Central memory CD8-positive, alpha-beta T cell (primary cell): ENCODE measurements at regions not wholly inside any gene's neighbourhood (a gene's known extent, or its start where the extent isn't known, plus 50 kb on each side); places are given as distances from the start of the nearest gene placed in this dataset.

Source experiments
- ATAC-seq: fragments of 150-1000 bp; cut with Tn5 transposase; replicated peaks from 2 replicates; pipeline ENCODE4 v1.10.0; 2022; ENCODE audit warnings: mild to moderate bottlenecking, moderate FRiP score, moderate number of reproducible peaks; ENCODE audit not compliant: poor library complexity, severe bottlenecking; ENCODE audit errors: extremely low read depth
- DNase-seq, 2 donors: peaks; one replicate each; pipeline ENCODE4 v3.0.0; 2021; ENCODE audit warnings: low spot score in 2 of 2
- H3K27ac Mint-ChIP-seq: one replicate; pipeline ENCODE4 v1.8.0; 2022; ENCODE audit warnings: low read depth, mild to moderate bottlenecking, moderate library complexity, mixed read lengths
- H3K27me3 Mint-ChIP-seq: one replicate; pipeline ENCODE4 v1.8.0; 2022; ENCODE audit warnings: mixed read lengths
- H3K36me3 Mint-ChIP-seq: one replicate; pipeline ENCODE4 v1.8.0; 2022; ENCODE audit warnings: mild to moderate bottlenecking, moderate library complexity, mixed read lengths; ENCODE audit not compliant: insufficient read depth
- H3K4me1 Mint-ChIP-seq: one replicate; pipeline ENCODE4 v1.8.0; 2022; ENCODE audit warnings: mixed read lengths
- H3K4me3 Mint-ChIP-seq: one replicate; pipeline ENCODE4 v1.8.0; 2022; ENCODE audit warnings: mild to moderate bottlenecking, moderate library complexity, mixed read lengths
- H3K9me3 Mint-ChIP-seq: one replicate; pipeline ENCODE4 v1.8.0; 2022; ENCODE audit warnings: mixed read lengths

DNA sequence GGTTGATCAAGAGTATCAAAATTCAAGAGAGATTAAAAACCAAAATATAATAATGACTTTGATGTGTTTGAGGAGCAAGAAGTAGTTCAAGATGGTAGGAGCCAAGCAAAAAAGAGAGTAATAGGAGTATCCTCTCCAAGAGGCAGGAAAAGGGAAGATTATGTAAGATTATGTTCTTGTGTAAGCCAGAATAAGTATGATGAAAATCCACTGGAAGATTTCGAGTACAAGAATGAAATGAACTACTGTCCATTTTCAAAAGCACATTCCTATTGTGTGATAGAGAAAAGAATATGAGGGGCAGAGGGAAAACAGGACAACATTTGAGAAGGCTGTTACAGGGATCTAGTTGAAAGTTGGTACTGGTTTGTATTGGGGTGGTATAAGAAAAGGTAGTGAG lies 659.6 kb upstream of the INTU start:
- DNase-seq (no peak), ATAC-seq (no peak)
- H3K9me3 Mint-ChIP-seq: peaks cover 15% of the 10 kb centered on the region
- H3K4me1 Mint-ChIP-seq: no peaks in the 10 kb centered on the region
- no peak overlapping the region for H3K4me3 Mint-ChIP-seq
- no peaks in the 10 kb centered on the region for H3K27me3 Mint-ChIP-seq
- H3K36me3 Mint-ChIP-seq: peaks cover 2% of the 10 kb centered on the region
- no peak overlapping the region for H3K27ac Mint-ChIP-seq

DNA sequence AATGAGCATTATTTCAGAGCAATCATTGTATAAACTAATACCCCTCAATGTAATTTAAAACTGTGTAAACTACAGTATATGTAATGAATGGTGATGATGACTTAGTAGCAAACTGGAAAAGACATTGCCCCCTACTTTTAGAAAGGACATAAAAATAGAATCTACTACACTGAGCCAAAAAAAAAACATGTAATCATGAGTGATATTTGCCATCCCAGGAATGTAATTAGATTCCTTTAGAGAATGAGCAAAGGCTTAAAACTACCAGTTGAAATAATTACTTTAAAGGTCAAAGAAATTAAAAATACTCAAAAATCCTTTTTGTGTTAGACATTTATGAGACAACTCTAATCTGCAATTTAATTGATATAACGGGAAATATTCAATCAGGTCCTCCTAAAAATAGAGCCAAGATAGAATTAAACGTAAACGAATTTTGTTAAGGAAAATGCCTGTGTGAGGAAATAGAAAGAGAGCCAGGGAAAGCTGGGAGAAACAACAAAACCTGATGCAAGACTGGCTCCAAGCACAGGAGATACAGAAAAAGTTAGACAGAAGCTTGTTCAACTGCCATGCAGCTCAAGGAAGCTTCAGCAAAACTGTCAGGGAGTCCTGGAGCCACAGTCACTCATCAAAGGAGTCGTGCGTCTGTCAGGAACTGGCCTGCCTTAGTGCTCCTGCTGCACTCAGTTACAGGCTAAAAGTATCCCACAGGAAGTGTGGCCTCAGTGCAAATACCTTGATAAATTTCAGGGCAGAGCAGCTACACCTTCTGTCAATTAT lies 655.7 kb upstream of the INTU start:
- ATAC-seq (no peak), DNase-seq (no peak)
- Mint-ChIP-seq H3K4me1 (no peaks in the 10 kb centered on the region), H3K27me3 (no peaks in the 10 kb centered on the region), H3K36me3 (peaks cover 2% of the 10 kb centered on the region), H3K27ac (no peak overlapping the region), H3K4me3 (no peak overlapping the region), H3K9me3 (peaks cover 25% of the 10 kb centered on the region)

DNA sequence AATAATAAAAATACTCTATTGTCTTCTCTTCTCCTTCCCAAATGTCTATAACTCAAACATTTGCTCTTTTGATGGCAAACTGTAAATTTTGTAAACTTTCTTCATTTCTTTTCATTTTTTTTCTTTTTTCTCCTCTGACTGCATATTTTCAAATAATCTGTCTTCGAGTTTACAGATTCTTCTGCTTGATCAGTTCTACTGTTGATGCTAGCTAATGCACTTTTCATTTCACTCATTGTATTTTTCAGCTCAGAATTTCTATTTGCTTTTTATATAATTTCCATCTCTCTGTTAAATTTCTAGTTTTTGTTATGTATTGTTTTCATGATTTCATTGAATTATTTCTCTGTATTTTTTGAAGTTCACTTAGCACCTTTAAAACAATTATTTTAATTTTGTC lies 646.8 kb upstream of the INTU start:
- Mint-ChIP-seq H3K9me3 (peaks cover 25% of the 10 kb centered on the region), H3K27me3 (no peaks in the 10 kb centered on the region), H3K36me3 (no peaks in the 10 kb centered on the region), H3K27ac (no peak overlapping the region), H3K4me3 (no peak overlapping the region), H3K4me1 (no peaks in the 10 kb centered on the region)
- ATAC-seq: no peak
- no peak for DNase-seq

DNA sequence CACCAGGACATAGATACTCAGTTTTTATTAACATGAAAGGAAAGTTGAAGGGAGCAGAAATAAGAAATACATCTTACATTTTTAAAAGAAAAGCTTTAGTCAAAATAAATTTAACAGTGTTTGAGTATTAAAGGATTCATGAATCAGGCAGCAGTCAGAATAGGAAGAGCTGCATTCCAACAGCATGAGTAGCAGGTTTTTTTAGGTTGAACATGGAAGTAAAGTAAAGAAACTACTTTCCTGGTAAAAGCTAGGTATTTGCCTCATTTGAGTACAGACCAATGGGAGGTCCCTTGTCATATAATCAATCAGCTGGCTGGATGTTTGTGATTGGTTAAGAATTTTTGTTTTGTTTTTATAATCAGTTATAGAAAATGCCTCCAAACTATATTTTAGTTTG lies 645.9 kb upstream of the INTU start:
- DNase-seq (no peak), ATAC-seq (no peak)
- H3K27me3 Mint-ChIP-seq: no peaks in the 10 kb centered on the region
- H3K36me3 Mint-ChIP-seq: no peaks in the 10 kb centered on the region
- peaks cover 23% of the 10 kb centered on the region for H3K9me3 Mint-ChIP-seq
- no peaks in the 10 kb centered on the region for H3K4me1 Mint-ChIP-seq
- no peak overlapping the region for H3K27ac Mint-ChIP-seq
- H3K4me3 Mint-ChIP-seq: no peak overlapping the region

DNA sequence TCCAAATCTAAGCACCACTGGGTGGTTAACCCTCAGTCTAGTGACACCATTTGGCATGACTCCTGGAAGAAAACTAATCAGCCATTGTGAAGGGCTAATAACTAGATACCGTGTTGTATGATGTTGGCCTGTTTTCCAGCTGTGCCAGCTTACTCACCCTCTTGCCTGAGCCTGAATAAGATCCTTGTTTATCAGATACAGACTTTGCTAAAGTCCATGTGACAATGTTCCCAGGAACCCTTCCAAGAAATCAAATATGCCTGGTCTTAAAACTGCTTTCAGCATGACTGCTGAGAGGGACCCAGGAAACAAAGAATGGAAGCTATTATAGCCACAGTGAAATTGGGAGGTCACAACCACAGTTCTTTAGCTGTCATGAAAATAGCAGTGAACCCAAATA lies 640.8 kb upstream of the INTU start:
- no peak overlapping the region for H3K27ac Mint-ChIP-seq
- DNase-seq (no peak), ATAC-seq (no peak)
- peaks cover 12% of the 10 kb centered on the region for H3K9me3 Mint-ChIP-seq
- H3K27me3 Mint-ChIP-seq: no peaks in the 10 kb centered on the region
- H3K36me3 Mint-ChIP-seq: no peaks in the 10 kb centered on the region
- no peak overlapping the region for H3K4me3 Mint-ChIP-seq
- no peaks in the 10 kb centered on the region for H3K4me1 Mint-ChIP-seq

DNA sequence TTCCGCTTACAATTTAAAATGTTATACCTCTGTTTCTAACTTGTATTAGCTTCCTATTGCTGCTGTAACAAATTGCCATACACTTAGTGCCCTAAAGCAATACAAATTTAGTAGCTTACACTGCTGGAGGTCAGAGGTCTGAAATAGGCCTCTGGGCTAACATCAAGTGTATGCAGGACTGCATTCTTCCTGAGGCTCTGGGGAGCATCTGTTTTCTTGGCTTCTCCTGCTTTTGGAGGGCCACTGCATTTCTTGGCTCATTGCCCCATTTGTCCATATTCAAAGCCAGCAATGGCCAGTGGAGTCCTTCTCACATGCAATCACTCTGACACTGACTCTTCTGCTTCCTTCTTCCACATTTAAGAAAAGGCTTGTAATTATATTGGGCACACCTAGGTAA lies 639.8 kb upstream of the INTU start:
- DNase-seq (no peak), ATAC-seq (no peak)
- no peak overlapping the region for H3K27ac Mint-ChIP-seq
- no peaks in the 10 kb centered on the region for H3K36me3 Mint-ChIP-seq
- H3K9me3 Mint-ChIP-seq: peaks cover 12% of the 10 kb centered on the region
- H3K4me1 Mint-ChIP-seq: no peaks in the 10 kb centered on the region
- no peaks in the 10 kb centered on the region for H3K27me3 Mint-ChIP-seq
- H3K4me3 Mint-ChIP-seq: no peak overlapping the region

DNA sequence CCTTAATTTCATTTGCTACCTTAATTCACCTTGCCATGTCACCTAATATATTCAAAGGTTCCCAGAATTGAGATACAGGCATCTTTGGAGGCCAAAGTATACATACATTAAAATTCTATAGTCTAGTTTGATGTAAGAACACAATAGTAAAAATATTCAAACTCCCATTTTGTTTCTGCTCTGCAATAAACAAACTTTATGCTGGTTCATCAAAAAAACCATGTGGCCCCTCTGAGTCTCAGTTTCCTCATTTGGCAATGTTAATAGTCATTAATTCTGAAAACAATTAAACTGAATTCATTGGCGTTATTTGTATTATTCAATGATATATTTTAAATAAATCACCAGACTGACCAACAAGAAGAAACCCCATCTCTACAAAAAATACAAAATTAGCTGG lies 639.4 kb upstream of the INTU start:
- Mint-ChIP-seq H3K4me3 (no peak overlapping the region), H3K27me3 (no peaks in the 10 kb centered on the region), H3K9me3 (peaks cover 12% of the 10 kb centered on the region), H3K36me3 (no peaks in the 10 kb centered on the region), H3K4me1 (no peaks in the 10 kb centered on the region), H3K27ac (no peak overlapping the region)
- no peak for DNase-seq
- no peak for ATAC-seq

DNA sequence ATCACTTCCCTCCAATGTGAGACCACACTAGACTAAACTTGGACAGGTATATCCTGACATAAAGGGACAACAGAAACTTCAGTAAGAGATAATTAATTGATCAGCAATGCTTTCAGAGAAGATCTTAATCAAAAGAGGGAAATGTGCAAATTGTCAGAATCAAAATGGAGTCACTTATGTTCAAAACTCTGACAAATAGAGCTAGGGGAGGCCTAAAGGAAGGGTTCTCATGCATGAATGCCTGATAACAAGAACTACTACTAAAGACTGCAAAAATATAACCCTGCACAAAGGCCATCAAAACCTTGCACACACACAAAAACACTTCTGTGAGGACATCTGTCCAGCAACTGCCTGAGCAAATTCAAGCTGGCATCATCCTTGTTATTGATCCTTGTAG lies 637.5 kb upstream of the INTU start:
- H3K9me3 Mint-ChIP-seq: peaks cover 12% of the 10 kb centered on the region
- ATAC-seq (no peak), DNase-seq (no peak)
- no peaks in the 10 kb centered on the region for H3K4me1 Mint-ChIP-seq
- H3K27me3 Mint-ChIP-seq: no peaks in the 10 kb centered on the region
- H3K4me3 Mint-ChIP-seq: no peak overlapping the region
- no peak overlapping the region for H3K27ac Mint-ChIP-seq
- H3K36me3 Mint-ChIP-seq: no peaks in the 10 kb centered on the region

DNA sequence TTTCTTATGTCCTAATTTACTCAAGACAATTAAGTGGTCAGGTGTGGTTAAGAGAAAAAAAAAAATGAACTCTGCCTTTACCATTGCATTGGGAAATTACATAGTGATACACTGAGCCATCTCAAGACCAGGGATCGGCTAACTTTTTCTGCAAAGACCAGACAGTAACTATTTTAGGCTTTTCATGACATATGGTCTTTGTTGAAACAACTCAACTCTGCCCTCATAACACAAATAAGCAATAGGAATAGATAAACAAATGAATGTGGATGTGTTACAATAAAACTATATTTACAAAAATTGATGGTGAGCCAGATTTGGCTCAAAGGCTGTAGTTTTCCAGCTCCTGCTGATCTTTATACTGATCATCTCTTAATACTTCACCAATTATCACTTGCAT lies 632.6 kb upstream of the INTU start:
- no peak for ATAC-seq
- Mint-ChIP-seq H3K4me1 (no peaks in the 10 kb centered on the region), H3K9me3 (peaks cover 8% of the 10 kb centered on the region), H3K27ac (no peak overlapping the region), H3K4me3 (no peak overlapping the region), H3K27me3 (no peaks in the 10 kb centered on the region), H3K36me3 (peaks cover 3% of the 10 kb centered on the region)
- DNase-seq: no peak

DNA sequence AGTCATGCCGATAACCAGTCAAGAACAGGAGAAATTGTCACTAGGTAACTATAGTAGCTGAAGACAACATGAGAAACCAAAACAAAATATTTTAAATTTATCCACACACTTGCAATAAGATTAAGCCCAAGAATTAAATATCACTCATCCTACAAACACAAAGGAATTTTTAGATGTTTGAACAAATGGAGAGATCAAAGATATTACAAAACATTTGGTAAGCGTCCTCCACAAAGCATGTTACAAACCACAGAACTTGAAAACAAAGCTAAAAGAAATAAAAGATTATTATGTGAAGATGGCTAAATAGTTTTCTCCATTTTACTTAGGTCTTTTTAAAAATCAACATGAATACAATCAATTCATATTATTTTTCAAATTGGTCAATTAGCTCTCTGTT lies 631.9 kb upstream of the INTU start:
- no peaks in the 10 kb centered on the region for H3K27me3 Mint-ChIP-seq
- no peak overlapping the region for H3K27ac Mint-ChIP-seq
- DNase-seq (no peak), ATAC-seq (no peak)
- H3K4me3 Mint-ChIP-seq: no peak overlapping the region
- no peaks in the 10 kb centered on the region for H3K4me1 Mint-ChIP-seq
- peaks cover 9% of the 10 kb centered on the region for H3K9me3 Mint-ChIP-seq
- H3K36me3 Mint-ChIP-seq: peaks cover 3% of the 10 kb centered on the region

DNA sequence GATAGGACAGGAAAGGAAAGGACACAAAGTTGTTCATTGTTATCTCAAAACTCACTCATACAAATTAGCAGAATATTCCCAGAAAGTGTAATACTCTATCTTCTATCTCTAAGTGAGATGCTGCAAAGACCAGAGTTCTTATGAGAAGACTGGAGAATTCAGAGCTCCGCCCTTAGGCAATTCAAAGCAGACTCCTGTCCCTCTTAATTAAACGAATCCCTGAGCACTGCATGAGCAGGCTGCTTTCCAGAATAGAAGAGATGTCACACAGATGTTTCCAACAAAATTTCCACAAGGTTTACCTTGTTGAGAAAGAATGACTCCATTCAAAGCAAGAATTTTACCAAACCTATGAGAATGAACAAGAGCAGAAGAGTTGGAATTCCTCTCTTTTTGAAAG lies 630.8 kb upstream of the INTU start:
- Mint-ChIP-seq H3K27me3 (no peaks in the 10 kb centered on the region), H3K9me3 (peaks cover 11% of the 10 kb centered on the region), H3K4me3 (no peak overlapping the region), H3K36me3 (peaks cover 3% of the 10 kb centered on the region), H3K27ac (no peak overlapping the region), H3K4me1 (no peaks in the 10 kb centered on the region)
- DNase-seq (no peak), ATAC-seq (no peak)

DNA sequence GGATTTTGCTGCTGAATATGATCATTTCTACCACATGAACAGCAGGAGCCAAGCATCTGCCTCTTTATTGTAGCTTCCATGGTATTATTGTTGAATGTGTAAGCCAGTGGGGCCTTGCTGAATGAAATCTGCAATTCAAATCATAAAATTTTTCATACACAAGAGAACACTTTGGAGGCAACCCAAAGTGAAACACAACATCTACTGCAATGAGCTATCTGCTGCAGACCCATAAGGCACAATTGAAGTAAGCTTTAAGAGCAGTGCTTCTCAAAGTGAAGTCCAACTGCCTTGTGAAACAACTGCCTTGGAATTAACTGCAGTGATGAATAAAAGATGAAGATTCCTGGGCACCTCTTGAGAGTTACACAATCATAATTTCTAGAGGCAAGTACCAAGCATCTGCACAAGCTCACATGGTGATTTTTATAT lies 626.3 kb upstream of the INTU start:
- ATAC-seq (no peak), DNase-seq (no peak)
- peaks cover 21% of the 10 kb centered on the region for H3K9me3 Mint-ChIP-seq
- H3K36me3 Mint-ChIP-seq: no peaks in the 10 kb centered on the region
- no peak overlapping the region for H3K4me3 Mint-ChIP-seq
- no peaks in the 10 kb centered on the region for H3K4me1 Mint-ChIP-seq
- no peak overlapping the region for H3K27ac Mint-ChIP-seq
- H3K27me3 Mint-ChIP-seq: no peaks in the 10 kb centered on the region

DNA sequence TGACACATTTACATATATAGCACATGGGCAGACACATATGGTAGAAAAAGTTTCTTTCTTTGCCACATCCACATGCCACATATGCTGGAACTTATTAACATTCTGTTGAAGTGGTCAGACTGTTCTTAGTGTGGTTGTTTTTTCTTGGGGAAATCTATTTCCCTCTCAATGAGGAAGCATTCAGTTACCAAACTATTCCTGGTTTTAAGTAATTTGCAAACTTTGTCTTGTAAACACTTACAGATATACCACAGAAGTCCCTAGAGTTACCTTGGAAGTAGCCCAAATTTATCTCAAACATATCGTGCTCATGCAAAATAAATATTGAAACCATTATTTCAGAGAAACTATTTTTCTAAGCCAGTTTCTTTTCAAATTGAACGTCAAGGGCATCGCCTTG lies 625.5 kb upstream of the INTU start:
- Mint-ChIP-seq H3K27me3 (no peaks in the 10 kb centered on the region), H3K4me3 (no peak overlapping the region)

More for the DNA sequence above, 625.5 kb upstream of the INTU start:
- Mint-ChIP-seq H3K36me3 (no peaks in the 10 kb centered on the region), H3K27ac (no peak overlapping the region), H3K9me3 (peaks cover 19% of the 10 kb centered on the region), H3K4me1 (no peaks in the 10 kb centered on the region)
- DNase-seq (no peak), ATAC-seq (no peak)
